Smooth muscle cell (in vitro differentiated cells): ENCODE measurements at regions not wholly inside any gene's neighbourhood (a gene's known extent, or its start where the extent isn't known, plus 50 kb on each side); places are given as distances from the start of the nearest gene placed in this dataset.

Experiments used
- DNase-seq: peaks from one replicate; lab custom pipeline; 2025; ENCODE audit not compliant: unreplicated experiment; lab: John Stamatoyannopoulos, UW
- H2AFZ ChIP-seq: fragments of 200-600 bp; sonication (generic); 2 replicates; pipeline ENCODE4 v1.6.0; 2016; ENCODE audit warnings: antibody characterized with exemption, low read depth, mild to moderate bottlenecking
- H3F3A ChIP-seq: fragments of 200-600 bp; sonication (generic); 2 replicates; pipeline ENCODE4 v1.6.0; 2017; ENCODE audit warnings: antibody characterized with exemption, low read depth
- H3K27ac ChIP-seq: fragments of 200-600 bp; sonication (generic); 2 replicates; pipeline ENCODE4 v1.5.1; 2016; ENCODE audit warnings: low read depth, mild to moderate bottlenecking
- H3K27me3 ChIP-seq: fragments of 200-600 bp; sonication (generic); 2 replicates; pipeline ENCODE4 v1.6.1; 2016; ENCODE audit warnings: low read depth, mild to moderate bottlenecking
- H3K36me3 ChIP-seq: fragments of 200-600 bp; sonication (generic); 2 replicates; pipeline ENCODE4 v1.5.1; 2016; ENCODE audit warnings: low read depth
- H3K4me1 ChIP-seq: fragments of 200-600 bp; sonication (generic); 2 replicates; pipeline ENCODE4 v1.5.1; 2016; ENCODE audit warnings: low read depth
- H3K4me2 ChIP-seq: fragments of 200-600 bp; sonication (generic); 2 replicates; pipeline ENCODE4 v1.6.0; 2016; ENCODE audit warnings: mild to moderate bottlenecking
- H3K4me3 ChIP-seq: fragments of 200-600 bp; sonication (generic); 2 replicates; pipeline ENCODE4 v1.5.1; 2016; ENCODE audit warnings: mild to moderate bottlenecking
- H3K79me2 ChIP-seq: fragments of 200-600 bp; sonication (generic); 2 replicates; pipeline ENCODE4 v1.6.0; 2016; ENCODE audit warnings: low read depth, mild to moderate bottlenecking
- H3K9ac ChIP-seq: fragments of 200-600 bp; sonication (generic); 2 replicates; pipeline ENCODE4 v1.6.0; 2016; ENCODE audit warnings: low read depth
- H3K9me3 ChIP-seq: fragments of 200-600 bp; sonication (generic); replicated peaks from 2 replicates; pipeline ENCODE4 v1.5.1; 2016; ENCODE audit warnings: low read depth
- H4K20me1 ChIP-seq: fragments of 200-600 bp; sonication (generic); 2 replicates; pipeline ENCODE4 v1.6.0; 2016; ENCODE audit warnings: low read depth
- CTCF ChIP-seq: fragments of 200-600 bp; sonication (generic); IDR thresholded peaks from 2 replicates; pipeline ENCODE4 v1.5.1; 2017; ENCODE audit warnings: borderline replicate concordance, mild to moderate bottlenecking, antibody characterized with exemption; ENCODE audit not compliant: insufficient read depth, poor library complexity, severe bottlenecking
- WGBS: methylation state at CpG from one replicate; pipeline ENCODE4 v1.1.7; 2016; ENCODE audit warnings: low lambda C conversion rate; 5-methylcytosine and 5-hydroxymethylcytosine counted together

- no peak overlapping the region for H3K4me3 ChIP-seq
- H3K36me3 ChIP-seq: no peaks in the 10 kb centered on the region
- peaks cover 5% of the 10 kb centered on the region for H3K4me1 ChIP-seq
- 11% methylated on average over 2 of the region's 2 CpGs for WGBS
- H3K79me2 ChIP-seq: no peaks in the 10 kb centered on the region
- no peak overlapping the region for H3K4me2 ChIP-seq
- H2AFZ ChIP-seq: no peak overlapping the region
- H4K20me1 ChIP-seq: no peaks in the 10 kb centered on the region
- no peak for DNase-seq
- no peak for TF ChIP-seq CTCF
- H3F3A ChIP-seq: no peaks in the 10 kb centered on the region
- H3K9me3 ChIP-seq: no peaks in the 10 kb centered on the region
- H3K27me3 ChIP-seq: no peaks in the 10 kb centered on the region
- H3K27ac ChIP-seq: no peak overlapping the region
- no peak overlapping the region for H3K9ac ChIP-seq
These were observed 86.3 kb upstream of the VANGL1 start for GRCh38 chr1:115555446-115555845.

- H3K9ac ChIP-seq: no peak overlapping the region
- H3K4me3 ChIP-seq: no peak overlapping the region
- H3K36me3 ChIP-seq: no peaks in the 10 kb centered on the region
- no peak overlapping the region for H2AFZ ChIP-seq
- 71% methylated on average over 6 of the region's 6 CpGs for WGBS
- no peak for DNase-seq
- H4K20me1 ChIP-seq: no peaks in the 10 kb centered on the region
- no peak overlapping the region for H3K27ac ChIP-seq
- H3K9me3 ChIP-seq: no peaks in the 10 kb centered on the region
- no peaks in the 10 kb centered on the region for H3K27me3 ChIP-seq
- H3K4me2 ChIP-seq: no peak overlapping the region
- TF ChIP-seq CTCF: no peak
- peaks cover 13% of the 10 kb centered on the region for H3K4me1 ChIP-seq
- no peaks in the 10 kb centered on the region for H3K79me2 ChIP-seq
- H3F3A ChIP-seq: peaks cover 18% of the 10 kb centered on the region
These were observed 94.1 kb upstream of the VANGL1 start for GRCh38 chr1:115547696-115548095.

- no peaks in the 10 kb centered on the region for H3K27me3 ChIP-seq
- no peak for TF ChIP-seq CTCF
- H3K4me1 ChIP-seq: peaks cover 13% of the 10 kb centered on the region
- H3K9me3 ChIP-seq: no peaks in the 10 kb centered on the region
- peaks cover 18% of the 10 kb centered on the region for H3F3A ChIP-seq
- no peak for DNase-seq
- H3K9ac ChIP-seq: peak overlapping the region; percentile 93
- WGBS: 96% methylated on average over 2 of the region's 2 CpGs
- H2AFZ ChIP-seq: peak overlapping the region; percentile 6
- no peak overlapping the region for H3K4me3 ChIP-seq
- H3K79me2 ChIP-seq: no peaks in the 10 kb centered on the region
- H3K36me3 ChIP-seq: no peaks in the 10 kb centered on the region
- H3K4me2 ChIP-seq: peak overlapping the region; percentile 51
- no peaks in the 10 kb centered on the region for H4K20me1 ChIP-seq
- peak overlapping the region; percentile 99 for H3K27ac ChIP-seq
These were observed 94.9 kb upstream of the VANGL1 start for GRCh38 chr1:115546846-115547245.
